MV-4-11 (cell line): ENCODE measurements at regions not wholly inside any gene's neighbourhood (a gene's known extent, or its start where the extent isn't known, plus 50 kb on each side); places are given as distances from the start of the nearest gene placed in this dataset.
"Not testable (repeated sequence)": the region's sequence is repeated elsewhere in the genome, so short reads cannot be mapped to it uniquely, and the experiment has no call there.

Source experiments
- DNase-seq: peaks from one replicate; lab custom pipeline; 2025; lab: John Stamatoyannopoulos, UW

DNA sequence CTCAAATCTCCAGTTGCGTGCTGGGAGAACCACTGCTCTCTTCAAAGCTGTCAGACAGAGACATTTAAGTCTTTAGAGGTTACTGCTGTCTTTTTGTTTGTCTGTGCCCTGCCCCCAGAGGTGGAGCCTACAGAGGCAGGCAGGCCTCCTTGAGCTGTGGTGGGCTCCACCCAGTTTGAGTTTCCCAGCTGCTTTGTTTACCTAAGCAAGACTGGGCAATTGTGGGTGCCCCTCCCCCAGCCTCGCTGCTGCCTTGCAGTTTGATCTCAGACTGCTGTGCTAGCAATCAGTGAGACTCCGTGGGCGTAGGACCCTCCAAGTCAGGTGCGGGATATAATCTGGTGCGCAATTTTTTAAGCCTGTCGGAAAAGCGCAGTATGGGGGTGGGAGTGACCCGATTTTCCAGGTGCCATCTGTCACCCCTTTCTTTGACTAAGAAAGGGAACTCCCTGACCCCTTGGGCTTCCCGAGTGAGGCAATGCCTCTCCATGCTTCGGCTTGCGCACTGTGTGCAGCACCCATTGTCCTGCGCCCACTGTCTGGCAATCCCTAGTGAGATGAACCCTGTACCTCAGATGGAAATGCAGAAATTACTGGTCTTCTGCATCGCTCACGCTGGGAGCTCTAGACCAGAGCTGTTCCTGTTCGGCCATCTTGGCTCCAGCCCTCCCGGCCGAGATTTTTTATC is 414.8 kb upstream of the SYNCRIP start:
- not testable (repeated sequence) for DNase-seq

DNA sequence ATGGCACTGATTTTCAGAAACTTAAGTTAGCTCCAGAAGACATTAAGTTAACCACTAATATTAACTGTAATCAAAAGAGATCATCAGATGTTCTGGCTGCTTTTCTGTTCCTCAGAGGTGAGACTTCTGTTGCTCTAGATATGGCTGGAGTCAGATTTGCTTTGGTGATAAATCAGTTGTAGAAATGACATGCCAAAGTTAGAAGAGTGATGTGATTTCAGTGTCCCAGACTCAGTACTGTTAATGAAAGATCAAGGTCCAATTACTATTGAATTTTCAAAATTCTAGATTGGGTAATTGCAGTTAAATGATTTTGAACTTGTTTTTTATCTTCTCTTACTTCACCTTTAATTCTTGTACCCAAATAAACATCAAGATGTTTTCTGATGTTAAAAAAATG is 402.4 kb upstream of the SYNCRIP start:
- DNase-seq, result no peak

DNA sequence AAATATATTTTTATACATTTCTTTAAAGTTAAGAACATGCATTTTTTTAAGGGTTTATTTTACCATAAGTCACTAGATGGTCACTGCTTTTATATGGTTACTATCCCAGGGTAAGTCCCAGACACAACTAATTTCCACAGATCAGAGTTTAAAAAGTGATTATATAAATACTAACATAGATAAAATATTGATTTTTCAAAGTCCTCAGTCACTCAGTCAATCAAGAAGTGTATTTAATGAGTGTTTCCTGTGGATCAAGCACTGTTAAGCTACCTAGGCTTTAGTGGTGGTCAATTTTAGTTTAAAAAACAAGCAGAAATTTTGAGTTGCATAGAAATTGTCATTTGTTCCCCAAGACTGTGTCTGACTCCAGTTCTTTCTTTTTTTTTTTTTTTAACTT is 399.5 kb upstream of the SYNCRIP start:
- DNase-seq, result no peak

DNA sequence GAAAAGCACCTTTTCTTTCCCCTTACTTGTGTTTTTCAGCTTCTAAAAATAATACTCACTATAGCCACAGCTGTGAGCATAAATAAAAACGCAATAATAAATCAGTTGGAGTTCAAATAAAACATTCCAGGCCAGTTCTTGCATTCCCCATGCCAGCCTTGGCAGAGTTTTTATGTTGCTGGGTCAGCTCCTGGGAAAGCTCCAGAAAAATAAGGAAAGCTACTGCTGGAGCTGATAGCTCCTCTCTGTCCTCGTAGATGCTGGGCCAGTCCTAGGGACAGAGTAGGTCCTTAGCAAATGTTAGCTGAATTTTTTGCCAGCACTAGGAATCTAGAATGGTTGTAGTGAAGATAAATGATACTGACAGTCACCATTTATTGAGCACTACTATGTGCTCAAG is 389.0 kb upstream of the SYNCRIP start:
- DNase-seq, result no peak

DNA sequence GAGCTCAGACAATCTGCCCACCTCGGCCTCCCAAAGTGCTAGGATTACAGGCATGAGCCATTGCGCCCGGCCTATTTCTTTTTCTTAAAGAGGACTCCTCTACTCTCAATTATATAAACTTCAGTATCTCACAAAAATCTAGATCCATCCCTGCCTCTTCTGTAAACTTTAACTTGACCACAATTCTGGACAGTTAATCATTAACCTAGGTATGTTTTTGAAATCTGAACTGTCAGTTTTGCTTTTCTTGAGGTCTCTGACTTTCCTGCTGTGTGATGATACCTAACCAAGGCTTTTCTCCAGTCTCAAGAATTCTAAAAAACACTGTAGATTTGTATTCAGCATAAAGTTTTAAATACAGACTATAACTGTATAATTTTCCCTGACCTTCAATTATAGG is 388.2 kb upstream of the SYNCRIP start:
- DNase-seq, result no peak

DNA sequence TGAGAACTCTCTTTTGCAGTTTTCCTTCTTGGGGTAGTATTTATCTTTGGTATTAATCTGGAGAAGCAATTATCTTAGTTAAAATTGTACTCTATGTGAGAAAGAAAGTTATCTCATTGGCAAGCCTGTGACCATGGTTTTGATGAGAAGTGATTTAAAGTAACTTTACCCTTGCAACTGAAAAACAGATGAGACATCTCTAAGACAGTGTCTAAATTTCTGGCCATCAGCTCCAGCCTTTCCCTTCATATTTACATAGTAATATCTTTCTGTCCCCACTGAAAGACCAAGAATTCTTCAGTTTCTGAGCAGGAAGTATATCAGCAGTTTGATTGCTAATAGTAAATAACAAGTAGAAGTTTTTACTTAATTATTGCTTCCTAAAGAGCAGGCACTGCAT is 386.1 kb upstream of the SYNCRIP start:
- DNase-seq, result no peak

DNA sequence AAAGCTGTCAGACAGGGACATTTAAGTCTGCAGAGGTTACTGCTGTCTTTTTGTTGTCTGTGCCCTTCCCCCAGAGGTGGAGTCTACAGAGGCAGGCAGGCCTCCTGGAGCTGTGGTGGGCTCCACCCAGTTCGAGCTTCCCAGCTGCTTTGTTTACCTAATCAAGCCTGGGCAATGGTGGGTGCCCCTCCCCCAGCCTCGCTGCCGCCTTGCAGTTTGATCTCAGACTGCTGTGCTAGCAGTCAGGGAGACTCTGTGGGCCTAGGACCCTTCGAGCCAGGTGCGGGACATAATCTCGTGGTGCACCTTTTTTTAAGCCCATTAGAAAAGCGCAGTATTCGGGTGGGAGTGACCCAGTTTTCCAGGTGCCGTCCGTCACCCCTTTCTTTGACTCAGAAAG is 384.2 kb upstream of the SYNCRIP start:
- not testable (repeated sequence) for DNase-seq

DNA sequence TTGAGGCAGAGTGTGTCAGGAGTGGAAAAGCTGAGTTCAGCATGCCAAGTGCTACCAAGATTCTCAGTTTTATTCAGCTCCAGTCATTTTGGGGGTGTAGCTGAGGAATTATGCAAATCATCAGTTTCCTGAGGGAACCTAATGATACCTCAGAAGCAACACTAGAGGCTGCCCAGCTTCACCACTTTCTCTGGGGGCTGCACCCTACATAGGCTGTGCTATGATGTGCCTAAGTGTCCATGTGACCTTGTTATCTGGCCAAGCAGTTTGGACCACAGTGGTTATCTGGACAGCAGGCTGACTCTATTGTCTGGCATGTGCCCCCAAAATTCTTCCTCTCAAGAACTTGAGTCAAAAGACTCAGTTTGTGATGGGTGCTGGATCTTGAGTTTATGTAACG is 374.6 kb upstream of the SYNCRIP start:
- DNase-seq, result no peak

DNA sequence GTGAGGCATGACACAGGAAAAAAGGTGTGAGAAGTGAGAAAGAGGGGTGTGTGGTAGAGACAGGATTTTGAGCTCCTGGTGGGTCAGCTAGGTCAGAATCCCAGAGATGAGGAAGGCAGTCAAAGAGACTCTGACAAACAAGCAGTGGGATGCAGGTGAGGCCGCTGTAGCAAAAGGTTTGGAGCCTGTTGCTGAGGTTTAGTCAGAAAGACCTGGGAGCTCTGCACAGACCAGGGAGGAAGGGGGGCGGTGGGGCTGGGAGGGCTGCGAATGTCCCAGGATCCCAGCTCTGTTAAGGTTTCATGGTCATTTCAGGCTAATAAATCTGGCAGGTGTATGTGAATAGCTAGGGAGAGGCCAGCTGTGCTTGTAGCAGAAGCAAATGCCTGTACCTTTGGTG is 373.9 kb upstream of the SYNCRIP start:
- no peak for DNase-seq

DNA sequence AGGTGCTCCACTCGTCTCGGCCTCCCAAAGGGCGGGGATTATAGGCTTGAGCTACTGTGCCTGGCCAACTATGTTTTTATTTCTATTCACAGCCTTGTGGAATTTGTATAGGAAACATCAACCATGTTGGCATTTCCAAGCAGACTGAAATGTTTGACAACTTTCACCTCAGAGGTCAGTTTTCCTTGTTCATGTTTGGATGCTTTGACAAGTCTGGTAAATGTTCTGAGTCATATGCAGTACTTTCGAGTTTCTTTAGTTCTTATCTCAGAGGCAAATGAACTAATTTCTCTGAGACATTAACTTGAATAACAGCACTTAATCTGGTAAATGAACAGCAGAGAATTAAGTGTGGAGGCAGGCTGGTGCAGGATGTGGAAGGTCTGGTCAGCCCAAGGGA is 373.4 kb upstream of the SYNCRIP start:
- DNase-seq, result no peak

DNA sequence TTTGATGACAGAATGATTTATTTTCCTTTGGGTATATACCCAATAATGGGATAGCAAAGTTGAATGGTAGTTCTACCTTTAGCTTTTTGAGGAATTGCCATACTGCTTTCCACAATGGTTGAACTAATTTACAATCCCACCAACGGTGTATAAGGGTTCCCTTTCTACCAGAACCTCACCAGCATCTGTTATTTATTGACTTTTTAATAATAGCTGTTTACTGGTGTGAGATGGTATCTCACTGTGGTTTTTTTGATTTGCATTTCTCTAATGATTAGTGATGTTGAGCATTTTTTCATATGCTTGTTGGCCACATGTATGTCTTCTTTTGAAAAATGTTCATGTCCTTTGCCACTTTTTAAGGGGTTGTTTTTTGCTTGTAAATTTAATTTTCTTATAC is 370.3 kb upstream of the SYNCRIP start:
- not testable (repeated sequence) for DNase-seq

DNA sequence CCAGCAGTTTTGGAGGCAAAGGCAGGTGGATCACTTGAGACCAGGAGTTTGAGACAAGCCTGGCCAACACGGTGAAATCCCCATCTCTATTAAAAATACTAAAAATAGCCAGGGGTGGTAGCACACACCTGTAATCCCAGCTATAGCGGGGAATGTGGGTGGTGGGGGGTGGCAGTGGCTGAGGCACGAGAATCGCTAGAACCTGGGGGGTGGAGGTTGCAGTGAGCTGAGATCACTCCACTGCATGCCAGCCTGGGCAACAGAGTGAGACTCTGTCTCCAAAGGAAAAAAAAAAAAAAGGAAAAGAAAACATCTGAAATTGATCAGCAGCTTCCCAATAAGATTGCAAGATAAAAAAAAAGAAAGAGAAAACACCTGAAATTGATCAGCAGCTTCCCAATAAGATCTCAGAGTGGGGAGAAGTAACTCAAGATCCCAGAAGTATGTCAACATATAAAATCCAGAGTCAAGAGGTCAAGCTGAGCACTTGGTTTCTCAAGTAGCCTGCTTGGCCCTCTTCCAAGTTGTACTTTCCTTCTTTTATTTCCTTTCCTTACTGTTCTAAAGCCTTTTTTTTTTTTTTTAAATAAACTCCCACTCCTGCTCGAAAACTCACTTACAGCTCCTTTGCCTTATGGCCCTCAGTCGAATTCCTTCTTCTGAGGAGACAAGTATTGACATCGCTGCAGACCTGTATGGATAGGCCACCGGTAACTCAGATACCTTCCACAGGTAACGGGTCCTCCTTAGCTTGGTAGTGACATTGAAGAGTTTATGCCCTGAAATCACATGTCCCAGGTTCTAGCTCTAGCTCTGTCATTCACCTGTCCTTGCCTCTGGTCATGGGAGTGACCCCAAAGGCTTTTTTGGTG is 368.5 kb upstream of the SYNCRIP start:
- DNase-seq, result no peak

DNA sequence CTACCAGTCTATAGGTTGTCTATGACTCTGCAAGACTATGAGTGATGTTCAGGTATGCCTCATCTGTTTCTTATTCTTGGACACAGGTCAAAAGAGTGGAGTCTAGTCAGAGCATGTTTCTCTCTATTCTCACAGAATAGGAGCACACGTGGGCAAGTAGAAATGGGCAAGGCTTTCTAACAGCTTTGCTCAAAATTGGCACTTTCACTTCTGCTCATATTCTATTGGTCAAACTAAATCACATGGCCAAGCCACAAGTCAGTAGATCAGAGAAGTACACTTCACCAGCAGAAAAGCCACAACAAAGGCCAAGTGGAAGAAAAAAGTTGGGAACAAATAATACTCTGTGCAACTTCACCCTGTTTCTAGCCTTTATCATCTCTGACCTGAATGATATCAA is 354.5 kb upstream of the SYNCRIP start:
- peak; percentile 53 for DNase-seq

DNA sequence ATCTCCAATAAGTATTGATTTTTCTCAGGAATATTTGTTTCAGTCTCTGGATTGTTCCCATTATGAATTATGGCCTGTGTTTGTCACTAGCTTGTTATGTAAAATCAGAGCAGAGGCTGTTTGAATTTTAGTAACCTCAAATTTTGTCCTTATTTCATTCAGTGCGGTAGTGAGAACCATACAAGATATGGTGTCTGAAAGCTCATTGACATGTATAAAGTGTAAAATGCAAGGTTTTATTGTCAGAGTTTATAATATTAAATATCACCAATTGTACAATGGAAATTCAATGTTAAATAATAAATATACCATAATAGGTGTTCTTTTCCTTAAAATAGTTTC is 353.3 kb upstream of the SYNCRIP start:
- DNase-seq, result no peak

DNA sequence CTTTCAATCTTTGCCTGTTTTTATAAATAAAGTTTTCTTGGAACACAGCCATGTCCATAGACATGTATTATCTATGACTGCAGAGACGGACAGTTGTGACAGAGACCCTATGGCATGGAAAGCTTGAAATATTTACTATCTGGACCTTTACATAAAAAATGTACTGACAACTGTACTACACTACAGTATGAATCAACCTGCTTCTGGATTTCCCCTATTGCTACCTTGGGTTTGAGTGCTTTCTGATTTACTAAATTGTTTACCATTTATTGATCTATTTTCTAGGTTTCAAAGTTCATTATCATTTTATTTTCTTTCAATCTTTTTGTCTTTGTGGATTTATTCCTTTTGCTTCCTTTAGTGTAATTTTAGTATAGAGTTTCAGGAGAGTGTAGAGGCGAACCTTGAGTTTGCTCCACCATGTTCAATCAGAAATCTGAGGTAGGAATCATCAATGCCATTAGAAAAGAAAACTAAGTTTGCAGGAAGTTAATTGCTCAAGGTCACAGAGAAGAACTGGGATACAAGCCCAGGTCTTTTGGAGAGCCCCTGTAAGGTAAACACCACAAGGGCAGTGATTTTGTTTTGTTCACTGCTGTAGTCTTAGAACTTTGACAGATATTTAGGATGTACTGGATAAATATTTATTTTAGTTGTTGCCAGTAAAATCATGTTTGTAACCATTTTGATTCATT is 352.8 kb upstream of the SYNCRIP start:
- DNase-seq, result no peak

DNA sequence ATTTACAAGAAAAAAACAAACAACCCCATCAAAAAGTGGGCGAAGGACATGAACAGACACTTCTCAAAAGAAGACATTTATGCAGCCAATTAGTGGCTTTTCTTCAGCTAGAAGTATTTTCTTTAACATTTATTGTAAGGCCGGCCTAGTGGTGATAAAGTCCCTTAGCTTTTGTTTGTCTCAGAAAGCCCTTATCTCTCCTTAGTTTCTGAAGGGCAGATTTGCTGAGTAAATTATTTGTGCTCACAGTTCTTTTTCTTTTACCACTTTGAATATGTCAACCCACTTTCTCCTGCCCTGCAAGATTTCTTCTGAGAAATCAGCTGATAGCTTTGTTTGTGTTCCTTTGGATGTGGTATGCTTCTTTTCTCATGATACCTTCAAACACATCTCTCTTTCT is 344.0 kb upstream of the SYNCRIP start:
- no peak for DNase-seq

DNA sequence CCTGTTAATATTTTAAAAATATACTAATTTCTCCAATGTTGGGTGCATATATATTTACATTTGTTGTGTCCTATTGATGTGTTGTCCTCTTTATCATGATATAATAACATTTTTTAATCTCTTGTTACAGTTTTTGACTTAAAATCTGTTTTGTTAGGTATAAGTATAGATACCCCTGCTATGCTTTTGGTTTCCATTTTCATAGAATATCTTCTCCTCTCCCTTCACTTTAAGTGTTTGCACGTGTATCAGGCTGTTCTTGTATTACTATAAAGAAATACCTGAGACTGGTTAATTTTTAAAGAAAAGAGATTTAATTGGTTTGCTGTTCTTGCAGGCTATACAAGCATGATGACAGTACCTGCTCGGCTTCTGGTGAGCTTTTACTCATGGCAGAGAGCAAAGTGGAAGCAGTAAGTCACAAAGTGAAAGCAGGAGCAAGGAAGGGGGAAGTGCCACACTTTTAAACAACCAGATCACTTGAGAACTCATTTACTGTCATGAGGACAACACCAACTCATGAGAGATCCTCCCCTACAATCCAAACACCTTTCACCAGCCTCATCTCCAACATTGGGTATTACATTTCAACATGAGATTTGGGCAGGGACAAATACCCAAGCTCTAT is 340.5 kb upstream of the SYNCRIP start:
- DNase-seq, result no peak

DNA sequence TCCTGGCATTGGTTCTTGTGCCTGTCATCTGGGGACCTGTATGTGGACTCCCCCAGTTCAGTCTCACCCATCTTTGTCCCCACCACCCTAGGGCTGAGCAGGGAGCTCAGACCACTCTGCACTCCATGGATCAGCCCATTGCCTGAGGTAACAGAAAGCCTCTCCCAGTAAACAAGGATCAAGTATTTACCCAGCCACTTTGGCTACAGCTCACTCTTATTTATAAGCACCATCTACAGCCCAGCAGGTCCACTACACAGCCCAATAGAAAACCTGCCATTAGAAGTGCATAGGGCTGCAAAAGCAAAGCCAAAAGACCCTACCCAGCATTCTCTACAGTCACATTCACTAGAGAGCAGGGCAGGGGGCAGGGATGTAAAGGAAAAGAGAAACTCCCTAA is 335.0 kb upstream of the SYNCRIP start:
- no peak for DNase-seq

DNA sequence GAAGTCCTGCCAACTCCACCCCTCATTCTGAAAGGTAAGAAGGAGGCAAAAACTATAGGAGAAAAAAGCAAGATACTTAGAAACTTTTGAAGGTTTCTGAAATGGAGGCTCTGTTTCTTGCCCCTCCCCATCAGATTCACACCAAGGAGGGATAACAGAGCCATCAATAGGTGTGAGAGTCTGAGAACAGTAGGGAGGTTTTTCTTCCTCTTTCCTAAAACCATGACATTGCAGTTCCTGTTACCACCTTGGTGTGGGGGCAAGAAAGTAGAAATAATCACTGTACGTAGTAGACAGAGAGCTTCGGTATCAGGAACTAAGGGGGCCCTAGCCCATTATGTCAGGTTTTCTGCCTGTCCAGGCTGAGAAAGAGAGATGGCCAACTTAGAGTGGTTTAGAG is 333.3 kb upstream of the SYNCRIP start:
- DNase-seq, result no peak

DNA sequence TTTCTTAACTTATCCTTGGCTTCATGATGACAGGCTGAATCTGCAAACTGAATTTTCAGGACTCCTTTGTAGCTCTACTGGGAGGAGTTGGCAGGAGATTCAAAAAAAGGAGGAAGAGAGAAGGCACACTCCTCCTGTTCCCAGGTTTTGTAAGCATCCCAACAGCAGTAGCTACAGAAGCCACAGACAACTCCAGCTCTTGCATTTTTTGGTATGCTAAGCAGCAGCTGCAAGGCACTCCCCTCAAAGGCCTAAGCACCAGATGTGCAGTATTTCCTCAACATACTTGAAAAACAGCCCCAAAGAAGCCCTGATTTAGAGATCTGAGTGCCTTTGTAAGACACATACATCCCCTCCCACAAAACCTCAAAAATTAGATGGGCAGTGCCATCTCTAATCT is 328.6 kb upstream of the SYNCRIP start:
- DNase-seq, result no peak

DNA sequence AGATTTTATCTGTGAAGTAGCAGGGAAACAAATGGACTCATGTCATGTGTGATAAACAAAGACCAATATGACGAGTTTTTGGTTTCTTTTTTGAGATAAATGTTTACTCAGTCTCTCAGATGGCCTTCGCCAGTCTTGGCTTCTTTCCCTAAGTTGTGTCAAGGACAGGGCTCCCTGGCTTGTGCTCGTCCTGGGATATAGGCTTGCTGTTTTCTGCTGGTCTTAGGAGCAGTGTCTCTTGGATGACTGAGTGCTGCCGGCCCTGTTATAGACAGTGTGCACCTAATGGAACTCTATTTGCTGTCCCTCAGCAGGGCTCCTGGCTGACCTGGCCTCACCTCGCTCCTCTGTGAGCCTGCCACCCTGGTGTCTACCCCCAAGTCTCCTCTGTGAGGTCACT is 324.1 kb upstream of the SYNCRIP start:
- no peak for DNase-seq

DNA sequence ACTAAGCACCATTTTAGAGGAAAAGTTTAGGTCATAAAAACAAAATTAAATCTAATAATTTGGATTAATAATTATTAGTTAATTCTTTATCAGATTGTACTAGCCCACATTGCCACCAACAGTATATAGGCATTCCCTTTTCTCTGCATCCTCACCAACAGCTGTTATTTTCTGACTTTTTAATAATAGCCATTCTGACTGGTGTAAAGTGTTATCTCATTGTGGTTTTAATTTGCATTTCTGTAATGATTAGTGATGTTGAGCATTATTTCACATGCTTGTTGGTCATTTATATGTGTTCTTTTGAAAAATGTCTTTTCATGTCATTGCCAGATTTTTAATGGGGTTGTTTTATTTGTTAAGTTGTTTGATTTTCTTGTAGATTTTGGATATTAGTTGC is 319.1 kb upstream of the SYNCRIP start:
- no peak for DNase-seq

DNA sequence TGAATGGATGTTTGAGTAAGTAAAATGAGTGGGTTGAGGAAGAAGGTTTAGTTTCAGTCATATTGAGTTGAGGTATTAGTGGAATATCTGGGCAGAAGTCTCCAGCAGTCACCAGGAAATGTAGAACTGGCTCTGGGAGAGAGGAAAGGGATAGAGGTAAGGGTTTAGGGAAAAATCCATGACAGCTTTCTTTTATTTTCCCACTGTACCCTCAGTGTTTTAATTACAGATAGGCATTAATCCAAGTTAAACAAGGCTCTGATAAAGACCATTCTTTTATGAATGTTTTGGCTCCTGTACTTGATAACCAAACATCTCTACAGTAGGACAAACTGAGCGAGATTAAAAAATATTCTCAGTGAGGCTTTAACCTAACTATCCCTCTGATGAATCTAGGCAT is 318.4 kb upstream of the SYNCRIP start:
- DNase-seq, result no peak
